ENCODE measurements at regions not wholly inside any gene's neighbourhood (a gene's known extent, or its start where the extent isn't known, plus 50 kb on each side); places are given as distances from the start of the nearest gene placed in this dataset.
"Not testable (repeated sequence)": the region's sequence is repeated elsewhere in the genome, so short reads cannot be mapped to it uniquely, and the experiment has no call there.

- no peak for DNase-seq (ENCODE audit: low spot score)
Observed at GRCh38 chr12:107500307-107500706, 185.3 kb upstream of the PWP1 start.

- no peak for DNase-seq (ENCODE audit: low spot score)
Observed at GRCh38 chr12:107501681-107502080, 183.9 kb upstream of the PWP1 start.

GRCh38 chr12:107503129-107503855 is 182.3 kb upstream of the PWP1 start:
- DNase-seq (ENCODE audit: low spot score), result no peak

GRCh38 chr12:107503887-107504885 is 181.4 kb upstream of the PWP1 start:
- no peak for DNase-seq (ENCODE audit: low spot score)

DNA sequence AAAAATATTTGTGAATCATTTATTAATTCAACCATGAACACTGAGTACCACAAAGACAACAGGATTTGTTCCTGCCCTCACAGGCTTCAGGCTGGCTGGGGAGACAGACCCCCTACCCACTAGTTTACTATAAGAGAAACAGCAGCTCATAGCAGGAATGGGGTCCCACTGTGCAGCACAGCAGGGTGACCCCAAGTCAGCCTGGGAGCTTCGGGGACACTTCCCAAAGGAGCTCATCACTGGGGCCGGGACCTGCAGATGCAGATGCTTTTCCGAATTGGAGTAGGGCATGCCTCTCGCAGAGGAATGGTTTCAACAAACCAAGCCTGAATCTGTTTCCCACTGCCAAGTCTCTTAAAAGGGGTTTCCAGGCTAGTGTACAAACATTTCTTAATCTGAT is 176.2 kb upstream of the PWP1 start:
- DNase-seq (ENCODE audit: low spot score), result no peak

DNA sequence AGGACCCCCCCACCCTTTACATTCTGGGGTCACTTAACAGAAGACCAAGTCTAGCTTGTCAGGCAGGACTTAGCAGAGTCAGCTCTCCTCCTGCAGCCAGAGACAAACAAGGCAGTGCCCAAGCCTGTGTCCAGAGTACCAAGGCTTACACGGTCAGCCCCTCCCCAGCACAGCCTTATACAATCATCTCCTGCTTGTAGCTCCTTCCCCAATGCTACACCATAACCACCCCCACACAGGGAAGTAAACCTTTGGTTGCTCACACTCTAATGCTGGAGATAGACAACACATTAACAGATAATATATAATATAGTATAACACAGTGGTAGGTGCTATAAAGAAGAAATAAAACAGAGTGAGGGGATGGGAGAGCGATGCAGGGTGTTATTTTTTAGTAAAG is 175.4 kb upstream of the PWP1 start:
- no peak for DNase-seq (ENCODE audit: low spot score)

GRCh38 chr12:107511292-107511691 is 174.3 kb upstream of the PWP1 start:
- no peak for DNase-seq (ENCODE audit: low spot score)

DNA sequence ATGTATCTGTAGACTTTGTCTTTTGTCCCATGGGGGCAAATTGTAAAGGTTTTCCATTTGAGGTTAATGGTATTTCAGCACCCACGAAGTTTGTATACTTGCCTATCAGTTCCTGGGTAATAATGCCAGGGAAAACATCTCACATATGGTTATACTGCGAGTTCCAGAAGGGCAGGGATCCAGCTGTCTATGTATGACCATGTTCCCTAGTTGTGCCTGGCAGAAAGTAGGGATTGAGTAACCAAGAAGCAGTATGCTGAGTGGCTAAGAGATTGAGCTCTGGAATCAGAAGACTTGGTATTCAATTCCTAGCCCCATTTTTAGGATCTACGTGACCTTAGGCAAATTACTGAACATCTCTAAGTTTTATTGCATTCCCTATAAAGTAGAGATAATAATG is 173.2 kb upstream of the PWP1 start:
- no peak for DNase-seq (ENCODE audit: low spot score)

DNA sequence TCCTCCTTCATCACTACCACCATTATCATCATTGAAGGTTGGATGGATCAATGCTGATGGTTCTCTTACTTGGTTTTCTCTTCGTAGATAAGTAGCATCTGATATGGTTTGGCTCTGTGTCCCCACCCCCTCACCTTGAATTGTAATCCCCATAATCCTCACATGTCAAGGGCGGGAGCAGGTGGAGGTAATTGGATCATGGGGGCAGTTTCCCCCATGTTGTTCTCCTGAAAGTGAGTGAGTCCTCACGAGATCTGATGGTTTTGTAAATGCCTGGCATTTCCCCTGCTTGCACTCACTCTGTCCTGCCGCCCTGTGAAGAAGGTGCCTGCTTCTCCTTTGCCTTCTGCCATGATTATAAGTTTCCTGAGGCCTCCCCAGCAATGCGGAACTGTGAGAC is 172.4 kb upstream of the PWP1 start:
- DNase-seq (ENCODE audit: low spot score), result no peak

DNA sequence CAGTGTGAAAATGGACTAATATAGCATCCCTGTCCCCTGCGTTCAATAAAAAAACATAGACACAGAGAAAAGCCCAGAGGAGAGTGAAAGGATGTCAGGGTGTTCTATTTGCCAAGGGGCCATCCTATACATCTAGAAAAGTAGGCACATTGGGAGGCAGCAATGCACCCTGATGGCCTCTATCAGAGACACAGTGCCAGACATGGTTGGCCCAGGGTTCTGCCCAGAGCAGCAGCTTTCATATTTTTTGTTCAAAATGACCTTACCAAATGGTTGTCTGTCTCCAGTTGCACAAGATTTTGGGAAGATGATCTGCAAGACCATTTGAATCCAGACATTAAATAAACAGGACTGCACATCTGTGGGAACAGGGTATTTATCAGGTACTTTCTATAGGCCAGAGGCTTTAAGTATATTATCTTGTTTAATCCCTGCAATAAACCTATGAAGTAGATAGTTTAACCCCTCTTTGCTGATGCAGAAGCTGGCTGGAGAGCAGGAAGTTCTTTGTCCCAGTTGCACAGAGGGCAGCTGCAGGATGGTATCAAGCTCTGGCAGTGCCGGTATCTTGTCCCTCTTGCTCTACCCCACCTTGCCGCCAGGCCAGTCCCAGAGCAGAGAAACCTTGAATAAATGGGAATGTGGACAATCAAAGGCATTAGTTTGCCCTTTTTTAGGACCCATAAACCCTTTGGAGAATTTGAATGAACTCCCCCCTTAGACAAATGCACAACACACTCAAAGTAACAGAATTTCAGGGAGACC is 171.8 kb upstream of the PWP1 start:
- no peak for DNase-seq (ENCODE audit: low spot score)

GRCh38 chr12:107514887-107515445 is 170.6 kb upstream of the PWP1 start:
- DNase-seq (ENCODE audit: low spot score), result no peak

DNA sequence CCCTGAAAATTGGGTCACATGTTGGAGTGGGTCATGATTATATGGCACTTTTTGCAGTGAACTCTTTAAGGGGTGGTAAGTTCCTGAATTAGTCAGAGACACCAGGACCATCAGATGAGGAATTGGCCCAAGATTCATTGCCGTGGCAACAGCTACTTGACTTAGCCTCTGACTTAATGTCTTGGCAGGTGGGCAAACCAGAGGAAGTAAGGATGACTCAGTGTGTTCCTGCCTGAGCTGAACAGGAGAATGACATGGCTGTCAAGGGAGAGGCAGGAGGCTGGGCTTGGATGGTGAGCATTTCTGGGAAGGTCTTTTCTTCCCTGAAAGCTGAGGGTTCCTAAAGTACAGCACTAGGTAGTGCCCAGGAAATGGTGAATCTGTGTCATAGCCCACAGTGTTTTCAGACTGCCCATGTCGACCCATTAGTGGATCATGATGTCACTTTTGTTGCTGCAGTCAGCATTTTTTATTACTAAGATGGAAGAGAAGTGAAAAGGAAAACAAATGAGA is 170.1 kb upstream of the PWP1 start:
- peak; percentile 88 for DNase-seq (ENCODE audit: low spot score)

DNA sequence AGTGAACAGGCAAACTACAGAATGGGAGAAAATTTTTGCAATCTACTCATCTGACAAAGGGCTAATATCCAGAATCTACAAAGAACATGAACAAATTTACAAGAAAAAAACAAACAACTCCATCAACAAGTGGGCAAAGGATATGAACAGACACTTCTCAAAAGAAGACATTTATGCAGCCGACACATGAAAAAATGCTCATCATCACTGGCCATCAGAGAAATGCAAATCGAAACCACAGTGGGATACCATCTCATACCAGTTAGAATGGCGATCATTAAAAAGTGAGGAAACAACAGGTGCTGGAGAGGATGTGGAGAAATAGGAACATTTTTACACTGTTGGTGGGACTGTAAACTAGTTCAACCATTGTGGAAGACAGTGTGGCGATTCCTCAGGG is 167.8 kb upstream of the PWP1 start:
- not testable (repeated sequence) for DNase-seq (ENCODE audit: low spot score)

- DNase-seq (ENCODE audit: low spot score), result no peak
Observed at GRCh38 chr12:107518868-107519267, 166.7 kb upstream of the PWP1 start.

GRCh38 chr12:107519906-107520859 is 165.4 kb upstream of the PWP1 start:
- no peak for DNase-seq (ENCODE audit: low spot score)

GRCh38 chr12:107521826-107522355 is 163.7 kb upstream of the PWP1 start:
- no peak for DNase-seq (ENCODE audit: low spot score)

GRCh38 chr12:107522692-107523477 is 162.7 kb upstream of the PWP1 start:
- no peak for DNase-seq (ENCODE audit: low spot score)

DNA sequence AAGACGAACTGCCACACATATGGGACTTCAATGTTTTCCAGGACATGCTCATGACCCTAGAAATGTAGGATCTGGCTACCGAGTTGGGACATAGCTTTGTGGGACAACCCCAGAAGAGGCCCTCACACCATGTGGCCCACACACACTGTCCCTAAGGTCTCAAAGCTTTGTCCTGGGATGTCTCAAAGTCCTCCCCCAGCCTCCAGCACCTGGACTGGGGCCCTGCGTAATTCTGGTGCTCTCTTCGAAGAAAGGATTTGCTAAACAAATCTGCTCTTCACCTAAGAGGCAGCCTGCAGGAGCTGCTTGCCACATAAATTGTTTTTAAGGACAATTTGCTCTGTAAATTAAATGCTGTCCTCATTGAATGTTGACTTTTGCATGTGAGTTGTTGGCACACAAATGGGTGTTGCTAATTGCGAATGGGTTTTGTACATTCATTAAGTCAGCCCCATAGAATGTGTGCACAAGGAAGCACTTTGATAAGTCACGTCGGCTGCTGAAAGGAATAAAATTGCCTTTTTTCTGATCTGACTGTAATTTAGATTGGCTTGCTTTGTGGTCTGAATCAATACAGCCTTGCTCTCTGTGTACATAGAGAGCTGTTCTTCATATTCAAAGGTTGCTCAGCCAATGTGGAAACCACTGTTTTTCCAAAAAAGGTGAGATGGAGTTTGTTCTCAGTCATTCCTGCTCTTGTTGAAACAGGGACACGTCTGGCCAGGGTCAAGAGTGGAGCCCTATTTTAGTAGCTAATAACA is 161.6 kb upstream of the PWP1 start:
- DNase-seq (ENCODE audit: low spot score), result no peak
